GM08714 (cell line): ENCODE measurements at regions not wholly inside any gene's neighbourhood (a gene's known extent, or its start where the extent isn't known, plus 50 kb on each side); places are given as distances from the start of the nearest gene placed in this dataset.

Source experiments
- H3K4me3 ChIP-seq: fragments of 200-500 bp; sonication (Bioruptor generic); 2 replicates; pipeline ENCODE4 v1.5.1; 2014; ENCODE audit warnings: mild to moderate bottlenecking, low read length, inconsistent platforms
- ZNF274 ChIP-seq: IDR thresholded peaks from 2 replicates; pipeline ENCODE4 v1.6.1; 2012; ENCODE audit warnings: mild to moderate bottlenecking, low read depth, low read length

- TF ChIP-seq ZNF274: no peak
- H3K4me3 ChIP-seq: no peak overlapping the region
These were observed 363.6 kb downstream of the LPIN1 start for GRCh38 chr2:12110074-12110473.

DNA sequence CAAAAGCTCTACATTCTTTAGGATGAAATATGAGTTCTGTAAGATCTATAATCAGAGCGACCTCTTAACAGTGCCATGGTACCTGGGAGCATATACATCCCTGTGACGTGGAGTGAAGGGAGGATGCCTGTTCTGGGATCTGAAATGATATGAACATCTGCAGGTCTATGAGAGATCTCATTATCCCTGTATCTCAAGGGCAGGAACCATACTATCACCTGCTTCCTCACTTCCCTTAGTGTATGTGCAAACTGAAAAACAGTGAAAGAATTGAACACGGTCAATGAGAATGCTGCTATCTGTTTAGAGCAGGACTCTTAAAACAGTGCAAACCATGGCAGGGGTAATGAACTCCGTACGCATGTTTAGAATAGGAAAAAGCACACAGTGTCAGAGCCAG lies 364.0 kb downstream of the LPIN1 start:
- no peak for TF ChIP-seq ZNF274
- H3K4me3 ChIP-seq: no peak overlapping the region

DNA sequence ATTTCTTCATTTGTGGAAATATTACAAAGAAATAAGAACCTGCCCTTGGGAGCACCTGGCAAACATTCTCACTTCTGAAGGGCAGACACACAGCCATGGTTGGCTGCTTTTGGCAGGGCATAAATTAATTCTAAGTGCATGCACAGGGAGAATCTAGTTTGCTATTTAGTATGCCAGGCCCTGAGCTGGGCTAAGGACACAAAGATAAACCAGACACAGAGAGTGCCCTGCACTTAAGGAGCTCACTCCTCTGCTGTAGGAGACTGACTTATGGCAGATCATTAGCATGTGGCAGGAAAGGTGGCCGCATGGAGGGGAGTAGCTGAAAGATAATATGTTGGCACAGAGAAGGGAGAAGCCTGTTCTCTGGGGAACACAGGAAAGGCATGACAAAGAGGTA lies 367.0 kb downstream of the LPIN1 start:
- TF ChIP-seq ZNF274: no peak
- H3K4me3 ChIP-seq: no peak overlapping the region

DNA sequence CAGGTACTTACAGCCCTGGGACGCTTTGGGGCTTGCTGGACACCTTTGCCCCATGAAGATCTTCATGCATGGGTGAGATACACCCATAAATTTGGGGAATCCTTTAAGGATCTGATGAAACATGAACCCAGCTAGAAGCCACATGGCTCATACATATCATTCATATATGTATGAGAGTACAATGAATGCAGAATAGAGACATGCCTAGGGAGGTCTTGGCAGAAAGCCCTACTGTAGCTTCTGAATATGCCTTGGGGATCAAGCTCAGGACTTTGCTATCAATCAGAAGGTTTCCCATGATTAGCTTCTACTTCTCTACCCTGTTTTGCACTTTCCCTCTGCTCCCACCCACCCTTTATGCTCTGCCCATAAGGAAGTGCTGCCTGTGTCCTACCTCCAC lies 368.4 kb downstream of the LPIN1 start:
- TF ChIP-seq ZNF274: no peak
- no peak overlapping the region for H3K4me3 ChIP-seq

- H3K4me3 ChIP-seq: no peak overlapping the region
These were observed 369.9 kb downstream of the LPIN1 start for GRCh38 chr2:12116228-12116750.

DNA sequence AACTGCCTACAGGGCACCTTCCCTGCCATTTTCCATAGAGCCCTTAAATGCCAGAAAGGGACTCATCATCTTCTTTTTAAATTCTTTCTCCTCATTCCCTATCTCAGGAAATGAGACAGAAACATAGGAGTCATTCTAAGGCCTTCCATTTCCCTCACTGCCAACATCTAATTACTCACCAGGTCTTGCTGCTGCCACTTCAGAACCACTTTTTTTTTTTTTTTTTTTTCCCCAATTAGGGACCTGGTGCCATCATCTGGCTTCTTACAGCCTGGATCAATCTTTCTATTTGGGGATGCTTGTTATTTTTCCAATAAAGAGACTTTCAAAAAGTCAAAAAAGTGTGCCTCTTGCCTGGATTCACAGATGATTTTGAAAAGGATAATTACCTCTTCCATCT lies 373.4 kb downstream of the LPIN1 start:
- H3K4me3 ChIP-seq: no peak overlapping the region
- no peak for TF ChIP-seq ZNF274

More at GRCh38 chr2:12116228-12116750, 369.9 kb downstream of the LPIN1 start:
- no peak for TF ChIP-seq ZNF274

GRCh38 chr2:12120281-12121150 lies 374.1 kb downstream of the LPIN1 start:
- no peak for TF ChIP-seq ZNF274
- no peak overlapping the region for H3K4me3 ChIP-seq

GRCh38 chr2:12124790-12125189 lies 378.4 kb downstream of the LPIN1 start:
- TF ChIP-seq ZNF274: no peak
- no peak overlapping the region for H3K4me3 ChIP-seq

- H3K4me3 ChIP-seq: no peak overlapping the region
- TF ChIP-seq ZNF274: no peak
These were observed 379.9 kb downstream of the LPIN1 start for GRCh38 chr2:12126318-12126717.

DNA sequence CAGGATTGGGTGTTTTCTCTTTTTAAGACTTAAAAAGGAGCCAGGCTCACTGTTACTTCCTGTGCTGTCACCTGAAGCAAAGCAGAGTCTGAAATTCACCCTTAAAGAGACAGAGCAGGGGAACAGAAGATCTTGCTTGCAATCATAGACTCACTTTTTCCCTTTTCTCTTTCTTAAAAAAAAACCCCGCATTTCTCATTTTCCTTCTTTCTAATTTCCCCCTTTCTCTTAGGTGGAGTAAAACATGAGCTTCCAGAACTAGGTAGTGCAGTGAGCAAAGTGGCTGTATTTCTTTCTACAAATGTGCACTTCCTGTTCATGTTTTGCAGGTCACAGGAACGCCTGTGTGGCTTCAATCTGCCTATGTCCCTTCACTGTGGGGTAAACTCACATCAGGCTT lies 381.2 kb downstream of the LPIN1 start:
- no peak overlapping the region for H3K4me3 ChIP-seq

DNA sequence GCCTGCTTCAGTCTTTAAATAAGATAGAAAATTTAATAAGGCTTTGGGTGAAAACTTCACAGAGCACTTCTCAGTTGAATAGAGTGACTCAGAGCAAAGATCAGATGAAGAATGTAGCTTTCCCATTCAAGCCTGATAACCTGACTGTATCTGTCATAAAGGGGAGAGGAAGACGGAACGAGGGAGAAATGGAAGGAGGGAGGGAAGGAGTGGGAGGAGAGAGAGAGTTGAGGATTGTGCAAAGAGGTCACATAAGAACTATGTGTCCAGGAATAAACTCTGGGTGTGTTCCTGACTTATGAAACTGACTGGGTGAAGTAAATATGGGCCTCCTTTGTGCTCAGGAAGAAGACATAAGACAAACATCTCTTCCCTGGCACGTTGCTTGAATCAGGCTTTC lies 385.5 kb downstream of the LPIN1 start:
- TF ChIP-seq ZNF274: no peak
- H3K4me3 ChIP-seq: no peak overlapping the region

More for the DNA sequence above, 381.2 kb downstream of the LPIN1 start:
- TF ChIP-seq ZNF274: no peak

DNA sequence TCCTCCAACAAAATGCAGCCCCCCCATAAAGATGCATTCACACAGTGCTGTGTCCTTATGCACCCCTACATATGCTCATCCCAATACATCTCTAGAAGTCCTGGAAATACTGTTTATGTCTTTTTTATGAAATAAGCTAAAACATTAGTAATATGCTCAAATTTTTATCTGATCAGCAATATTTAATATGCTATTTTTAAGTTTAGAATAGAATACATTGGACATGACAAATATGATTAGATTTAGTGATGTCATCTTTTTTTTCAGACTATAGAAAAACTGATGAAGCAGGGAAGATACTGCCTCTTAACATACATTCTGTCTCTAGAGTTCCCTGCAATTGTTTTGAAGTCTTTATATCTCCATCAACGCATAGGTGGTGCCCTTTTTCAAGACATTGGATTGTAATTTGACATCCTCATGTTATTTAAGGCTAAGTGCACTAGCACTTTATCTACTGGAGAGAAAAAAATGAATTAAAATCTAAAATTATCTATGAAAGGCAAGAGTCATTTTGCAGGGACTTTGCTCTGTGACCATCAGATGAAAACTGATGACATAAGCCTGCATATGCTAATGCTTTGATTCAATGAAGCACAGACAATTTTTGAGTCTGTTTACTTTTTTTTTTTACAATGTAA lies 395.3 kb downstream of the LPIN1 start:
- TF ChIP-seq ZNF274: no peak
- H3K4me3 ChIP-seq: no peak overlapping the region

DNA sequence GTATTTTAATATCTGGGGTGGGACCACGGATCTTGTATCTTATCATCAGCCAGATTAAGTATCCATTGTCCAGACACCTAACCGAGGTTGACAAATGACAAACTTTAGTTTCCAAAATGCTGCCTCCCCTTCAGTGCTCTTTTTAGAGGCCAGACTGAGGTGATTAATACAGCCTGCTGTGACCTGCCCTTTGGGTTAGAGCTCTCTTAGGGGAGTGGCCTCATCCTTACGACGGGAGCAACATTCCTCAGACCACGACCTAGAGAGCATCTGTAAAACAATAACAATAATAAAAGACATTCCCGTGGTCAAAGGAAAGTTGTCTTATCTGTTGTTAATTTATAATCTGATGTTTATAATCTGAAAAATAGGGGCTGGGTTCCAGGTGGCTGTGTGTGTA lies 405.3 kb downstream of the LPIN1 start:
- H3K4me3 ChIP-seq: no peak overlapping the region
- TF ChIP-seq ZNF274: no peak

GRCh38 chr2:12152888-12153287 lies 406.5 kb downstream of the LPIN1 start:
- no peak for TF ChIP-seq ZNF274
- H3K4me3 ChIP-seq: no peak overlapping the region
